ENCODE measurements at regions not wholly inside any gene's neighbourhood (a gene's known extent, or its start where the extent isn't known, plus 50 kb on each side); places are given as distances from the start of the nearest gene placed in this dataset.

DNA sequence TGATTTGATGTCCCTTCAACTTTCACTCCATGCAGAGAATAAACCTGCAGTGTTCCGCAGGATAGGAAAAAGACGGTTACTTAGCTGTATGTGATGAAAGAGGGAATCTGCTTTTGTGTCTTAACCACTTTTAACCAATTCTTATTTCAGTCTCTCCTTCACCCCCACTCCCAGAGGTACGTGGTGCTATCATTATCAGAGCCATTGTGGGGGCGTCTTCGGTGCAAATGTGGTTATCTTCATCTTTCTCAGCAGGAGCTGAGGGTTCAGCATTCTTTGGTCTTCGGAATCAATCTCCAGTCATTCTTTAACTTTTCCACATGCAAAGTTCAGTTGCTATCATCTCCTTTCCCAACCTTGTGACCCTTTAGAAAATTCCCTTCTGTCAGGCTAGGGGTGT is 219.9 kb upstream of the LYZL1 start (continued):
- TF ChIP-seq REST (IDR thresholded peaks at IDR 0.05; ENCODE audit: unreplicated experiment) = no peak

GRCh38 chr10:29069941-29070340 is 218.9 kb upstream of the LYZL1 start:
- Mint-ChIP-seq H3K27me3 (ENCODE audit: insufficient read depth, low read depth, poor library complexity) (peaks cover 4% of the 10 kb centered on the region), H3K27ac (no peak overlapping the region), H3K4me3 (no peak overlapping the region), H3K9me3 (no peaks in the 10 kb centered on the region), H3K4me1 (peaks cover 29% of the 10 kb centered on the region), H3K36me3 (ENCODE audit: low read depth) (no peaks in the 10 kb centered on the region)
- H2AFZ ChIP-seq = peak overlapping the region; percentile 19; the same call in 1 of the 2 replicates
- TF ChIP-seq REST (IDR thresholded peaks at IDR 0.05; ENCODE audit: unreplicated experiment) (no peak), EZH2 (IDR thresholded peaks at IDR 0.05; ENCODE audit: low read depth, unreplicated experiment) (no peak), ZNF331 (CRISPR knock-in tag; IDR thresholded peaks at IDR 0.05; ENCODE audit: low read depth) (no peak), JUNB (IDR thresholded peaks at IDR 0.05; ENCODE audit: unreplicated experiment) (no peak)
- TF ChIP-seq, protein P1, sequence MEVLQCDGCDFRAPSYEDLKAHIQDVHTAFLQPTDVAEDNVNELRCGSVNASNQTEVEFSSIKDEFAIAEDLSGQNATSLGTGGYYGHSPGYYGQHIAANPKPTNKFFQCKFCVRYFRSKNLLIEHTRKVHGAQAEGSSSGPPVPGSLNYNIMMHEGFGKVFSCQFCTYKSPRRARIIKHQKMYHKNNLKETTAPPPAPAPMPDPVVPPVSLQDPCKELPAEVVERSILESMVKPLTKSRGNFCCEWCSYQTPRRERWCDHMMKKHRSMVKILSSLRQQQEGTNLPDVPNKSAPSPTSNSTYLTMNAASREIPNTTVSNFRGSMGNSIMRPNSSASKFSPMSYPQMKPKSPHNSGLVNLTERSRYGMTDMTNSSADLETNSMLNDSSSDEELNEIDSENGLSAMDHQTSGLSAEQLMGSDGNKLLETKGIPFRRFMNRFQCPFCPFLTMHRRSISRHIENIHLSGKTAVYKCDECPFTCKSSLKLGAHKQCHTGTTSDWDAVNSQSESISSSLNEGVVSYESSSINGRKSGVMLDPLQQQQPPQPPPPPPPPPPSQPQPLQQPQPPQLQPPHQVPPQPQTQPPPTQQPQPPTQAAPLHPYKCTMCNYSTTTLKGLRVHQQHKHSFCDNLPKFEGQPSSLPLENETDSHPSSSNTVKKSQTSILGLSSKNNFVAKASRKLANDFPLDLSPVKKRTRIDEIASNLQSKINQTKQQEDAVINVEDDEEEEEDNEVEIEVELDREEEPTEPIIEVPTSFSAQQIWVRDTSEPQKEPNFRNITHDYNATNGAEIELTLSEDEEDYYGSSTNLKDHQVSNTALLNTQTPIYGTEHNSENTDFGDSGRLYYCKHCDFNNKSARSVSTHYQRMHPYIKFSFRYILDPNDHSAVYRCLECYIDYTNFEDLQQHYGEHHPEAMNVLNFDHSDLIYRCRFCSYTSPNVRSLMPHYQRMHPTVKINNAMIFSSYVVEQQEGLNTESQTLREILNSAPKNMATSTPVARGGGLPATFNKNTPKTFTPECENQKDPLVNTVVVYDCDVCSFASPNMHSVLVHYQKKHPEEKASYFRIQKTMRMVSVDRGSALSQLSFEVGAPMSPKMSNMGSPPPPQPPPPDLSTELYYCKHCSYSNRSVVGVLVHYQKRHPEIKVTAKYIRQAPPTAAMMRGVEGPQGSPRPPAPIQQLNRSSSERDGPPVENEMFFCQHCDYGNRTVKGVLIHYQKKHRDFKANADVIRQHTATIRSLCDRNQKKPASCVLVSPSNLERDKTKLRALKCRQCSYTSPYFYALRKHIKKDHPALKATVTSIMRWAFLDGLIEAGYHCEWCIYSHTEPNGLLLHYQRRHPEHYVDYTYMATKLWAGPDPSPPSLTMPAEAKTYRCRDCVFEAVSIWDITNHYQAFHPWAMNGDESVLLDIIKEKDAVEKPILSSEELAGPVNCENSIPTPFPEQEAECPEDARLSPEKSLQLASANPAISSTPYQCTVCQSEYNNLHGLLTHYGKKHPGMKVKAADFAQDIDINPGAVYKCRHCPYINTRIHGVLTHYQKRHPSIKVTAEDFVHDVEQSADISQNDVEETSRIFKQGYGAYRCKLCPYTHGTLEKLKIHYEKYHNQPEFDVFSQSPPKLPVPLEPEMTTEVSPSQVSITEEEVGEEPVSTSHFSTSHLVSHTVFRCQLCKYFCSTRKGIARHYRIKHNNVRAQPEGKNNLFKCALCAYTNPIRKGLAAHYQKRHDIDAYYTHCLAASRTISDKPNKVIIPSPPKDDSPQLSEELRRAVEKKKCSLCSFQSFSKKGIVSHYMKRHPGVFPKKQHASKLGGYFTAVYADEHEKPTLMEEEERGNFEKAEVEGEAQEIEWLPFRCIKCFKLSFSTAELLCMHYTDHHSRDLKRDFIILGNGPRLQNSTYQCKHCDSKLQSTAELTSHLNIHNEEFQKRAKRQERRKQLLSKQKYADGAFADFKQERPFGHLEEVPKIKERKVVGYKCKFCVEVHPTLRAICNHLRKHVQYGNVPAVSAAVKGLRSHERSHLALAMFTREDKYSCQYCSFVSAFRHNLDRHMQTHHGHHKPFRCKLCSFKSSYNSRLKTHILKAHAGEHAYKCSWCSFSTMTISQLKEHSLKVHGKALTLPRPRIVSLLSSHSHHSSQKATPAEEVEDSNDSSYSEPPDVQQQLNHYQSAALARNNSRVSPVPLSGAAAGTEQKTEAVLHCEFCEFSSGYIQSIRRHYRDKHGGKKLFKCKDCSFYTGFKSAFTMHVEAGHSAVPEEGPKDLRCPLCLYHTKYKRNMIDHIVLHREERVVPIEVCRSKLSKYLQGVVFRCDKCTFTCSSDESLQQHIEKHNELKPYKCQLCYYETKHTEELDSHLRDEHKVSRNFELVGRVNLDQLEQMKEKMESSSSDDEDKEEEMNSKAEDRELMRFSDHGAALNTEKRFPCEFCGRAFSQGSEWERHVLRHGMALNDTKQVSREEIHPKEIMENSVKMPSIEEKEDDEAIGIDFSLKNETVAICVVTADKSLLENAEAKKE (CRISPR knock-in tag; IDR thresholded peaks at IDR 0.05) = no peak
- ATAC-seq (no peak), DNase-seq (ENCODE audit: low spot score) (no peak)
- no peaks in the 10 kb centered on the region for H3K27me3 ChIP-seq (ENCODE audit: insufficient read depth)
- no peaks in the 10 kb centered on the region for H3K36me3 ChIP-seq (ENCODE audit: insufficient read depth)
- H4K20me1 ChIP-seq (replicated peaks; ENCODE audit: insufficient read depth) = no peaks in the 10 kb centered on the region
- H3K9me2 ChIP-seq (ENCODE audit: insufficient read depth) = no peaks in the 10 kb centered on the region
- H3K4me3 ChIP-seq = no peak overlapping the region
- H3K27ac ChIP-seq (ENCODE audit: low read depth) = no peak overlapping the region
- H3K4me2 ChIP-seq = no peak overlapping the region
- H3K79me2 ChIP-seq (replicated peaks; ENCODE audit: insufficient read depth) = no peaks in the 10 kb centered on the region
- H3K4me1 ChIP-seq (ENCODE audit: insufficient read depth) = peaks cover 9% of the 10 kb centered on the region
- H3F3A ChIP-seq (replicated peaks; ENCODE audit: low read depth) = no peaks in the 10 kb centered on the region

All from GM23338 (cell line).